PC-9 (cell line): ENCODE measurements at regions not wholly inside any gene's neighbourhood (a gene's known extent, or its start where the extent isn't known, plus 50 kb on each side); places are given as distances from the start of the nearest gene placed in this dataset.
"Not testable (repeated sequence)": the region's sequence is repeated elsewhere in the genome, so short reads cannot be mapped to it uniquely, and the experiment has no call there.

Experiments used
- BruUV-seq: library from RNA; stranded (reverse); fragments of 400-500 nt; replicated peaks from 2 replicates; lab custom pipeline; 2021; lab: Mats Ljungman, UMichigan
- CTCF ChIA-PET: fragments of 300-600 bp; sonication (Branson Sonifier 250); formaldehyde crosslinking; loops from one replicate; lab custom pipeline; 2022; ENCODE audit warnings: antibody characterized with exemption; lab: Charles Lee
- POLR2A ChIA-PET: fragments of 300-600 bp; sonication (Branson Sonifier 250); formaldehyde crosslinking; loops from one replicate; lab custom pipeline; 2022; ENCODE audit warnings: antibody characterized with exemption; ENCODE audit not compliant: unreplicated experiment; lab: Charles Lee
- DNase-seq, 2 experiments: peaks; one replicate each; pipeline versions ENCODE4 v3.0.0 to v3.0.0-alpha.2; 2015 to 2022; ENCODE audit warnings: mixed read lengths in 1 of 2
- H2AFZ ChIP-seq: fragments of 200-600 bp; sonication (generic); 2 replicates; pipeline ENCODE4 v1.8.1; 2017; ENCODE audit warnings: antibody characterized with exemption
- H3F3A ChIP-seq: fragments of 200-600 bp; sonication (generic); 2 replicates; pipeline ENCODE4 v1.8.1; 2017; ENCODE audit warnings: antibody characterized with exemption, mild to moderate bottlenecking, low read depth; ENCODE audit not compliant: insufficient read depth
- H3K27ac ChIP-seq: fragments of 200-600 bp; sonication (generic); 2 replicates; pipeline ENCODE4 v1.6.1; 2016; ENCODE audit warnings: mixed run types
- H3K27me3 ChIP-seq: fragments of 200-600 bp; sonication (generic); 2 replicates; pipeline ENCODE4 v1.6.1; 2016; ENCODE audit warnings: low read depth, mixed run types; ENCODE audit not compliant: insufficient read depth
- H3K36me3 ChIP-seq: fragments of 200-600 bp; sonication (generic); 2 replicates; pipeline ENCODE4 v1.6.1; 2016; ENCODE audit warnings: low read depth, mixed run types
- H3K4me1 ChIP-seq: fragments of 200-600 bp; sonication (generic); replicated peaks from 2 replicates; pipeline ENCODE4 v1.6.1; 2016; ENCODE audit warnings: mixed run types; ENCODE audit not compliant: insufficient read depth
- H3K4me2 ChIP-seq: fragments of 200-600 bp; sonication (generic); 2 replicates; pipeline ENCODE4 v1.6.1; 2017; ENCODE audit warnings: mixed run types
- H3K4me3 ChIP-seq: fragments of 200-600 bp; sonication (generic); 2 replicates; pipeline ENCODE4 v1.6.1; 2016; ENCODE audit warnings: mixed run types
- H3K79me2 ChIP-seq: fragments of 200-600 bp; sonication (generic); 2 replicates; pipeline ENCODE4 v1.6.1; 2017; ENCODE audit warnings: low read depth, mixed run types
- H3K9me2 ChIP-seq: fragments of 200-600 bp; sonication (generic); 2 replicates; pipeline ENCODE4 v1.8.1; 2017; ENCODE audit warnings: mild to moderate bottlenecking; ENCODE audit not compliant: insufficient read depth
- H3K9me3 ChIP-seq: fragments of 200-600 bp; sonication (generic); 2 replicates; pipeline ENCODE4 v1.8.1; 2016; ENCODE audit warnings: low read depth; ENCODE audit not compliant: insufficient read depth
- H4K20me1 ChIP-seq: fragments of 200-600 bp; sonication (generic); 2 replicates; pipeline ENCODE4 v1.8.1; 2017; ENCODE audit not compliant: insufficient read depth
- EZH2 ChIP-seq: fragments of 200-600 bp; sonication (generic); IDR thresholded peaks from 2 replicates; pipeline ENCODE4 v1.8.0; 2017; ENCODE audit warnings: antibody characterized with exemption, low read depth
- intact Hi-C: fragments of 100-400 bp; cut with micrococcal nuclease; formaldehyde crosslinking; loops from one replicate; pipeline ENCODE4 v1.10.0; 2022; ENCODE audit not compliant: unreplicated experiment
- TF ChIP-seq, protein P1 (sequence below): fragments of 200-600 bp; sonication (generic); conservative IDR thresholded peaks from 2 replicates; pipeline ENCODE4 v1.6.1; 2017; ENCODE audit warnings: mixed run types, antibody characterized with exemption, mild to moderate bottlenecking, moderate library complexity

DNA sequence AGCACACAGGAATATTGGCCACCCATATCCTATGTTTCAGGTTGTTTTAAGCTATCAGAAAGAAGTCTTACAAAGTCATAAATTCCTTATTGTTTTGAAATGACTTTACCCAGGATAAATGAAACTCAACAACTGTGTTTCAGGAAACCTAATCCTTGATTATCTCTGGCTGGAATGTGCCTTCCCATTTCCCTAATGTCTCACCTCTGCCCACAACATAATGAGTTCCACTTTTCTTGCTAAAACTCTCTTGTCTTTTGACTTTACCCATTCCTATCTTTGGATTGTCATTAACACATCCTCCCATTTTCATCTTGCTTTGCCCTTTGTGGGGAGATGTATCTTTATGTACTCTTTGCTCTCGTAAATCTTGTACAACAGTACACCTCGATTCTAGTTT lies 200.0 kb upstream of the DNAJC19 start:
- intact Hi-C loops, result no loop called here
- Histone ChIP-seq H3K4me1 (no peaks in the 10 kb centered on the region), H3F3A (no peaks in the 10 kb centered on the region), H3K36me3 (no peaks in the 10 kb centered on the region), H3K4me3 (no peak overlapping the region), H3K27me3 (peaks cover 5% of the 10 kb centered on the region; the same call in 1 of the 2 replicates), H2AFZ (0 out of 2 replicates have a peak overlapping the region, but pooled peaks have one; percentile 5), H3K79me2 (no peaks in the 10 kb centered on the region), H3K4me2 (no peak overlapping the region), H3K27ac (no peak overlapping the region), H4K20me1 (no peaks in the 10 kb centered on the region; the same call in 1 of the 2 replicates), H3K9me2 (no peaks in the 10 kb centered on the region), H3K9me3 (no peaks in the 10 kb centered on the region)
- BruUV-seq, result no TSS peak
- TF ChIP-seq, protein P1, sequence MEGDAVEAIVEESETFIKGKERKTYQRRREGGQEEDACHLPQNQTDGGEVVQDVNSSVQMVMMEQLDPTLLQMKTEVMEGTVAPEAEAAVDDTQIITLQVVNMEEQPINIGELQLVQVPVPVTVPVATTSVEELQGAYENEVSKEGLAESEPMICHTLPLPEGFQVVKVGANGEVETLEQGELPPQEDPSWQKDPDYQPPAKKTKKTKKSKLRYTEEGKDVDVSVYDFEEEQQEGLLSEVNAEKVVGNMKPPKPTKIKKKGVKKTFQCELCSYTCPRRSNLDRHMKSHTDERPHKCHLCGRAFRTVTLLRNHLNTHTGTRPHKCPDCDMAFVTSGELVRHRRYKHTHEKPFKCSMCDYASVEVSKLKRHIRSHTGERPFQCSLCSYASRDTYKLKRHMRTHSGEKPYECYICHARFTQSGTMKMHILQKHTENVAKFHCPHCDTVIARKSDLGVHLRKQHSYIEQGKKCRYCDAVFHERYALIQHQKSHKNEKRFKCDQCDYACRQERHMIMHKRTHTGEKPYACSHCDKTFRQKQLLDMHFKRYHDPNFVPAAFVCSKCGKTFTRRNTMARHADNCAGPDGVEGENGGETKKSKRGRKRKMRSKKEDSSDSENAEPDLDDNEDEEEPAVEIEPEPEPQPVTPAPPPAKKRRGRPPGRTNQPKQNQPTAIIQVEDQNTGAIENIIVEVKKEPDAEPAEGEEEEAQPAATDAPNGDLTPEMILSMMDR, result no peak
- TF ChIP-seq EZH2, result no peak
- CTCF ChIA-PET, result no interaction called here
- DNase-seq, result no peak
- POLR2A ChIA-PET, result no interaction called here

DNA sequence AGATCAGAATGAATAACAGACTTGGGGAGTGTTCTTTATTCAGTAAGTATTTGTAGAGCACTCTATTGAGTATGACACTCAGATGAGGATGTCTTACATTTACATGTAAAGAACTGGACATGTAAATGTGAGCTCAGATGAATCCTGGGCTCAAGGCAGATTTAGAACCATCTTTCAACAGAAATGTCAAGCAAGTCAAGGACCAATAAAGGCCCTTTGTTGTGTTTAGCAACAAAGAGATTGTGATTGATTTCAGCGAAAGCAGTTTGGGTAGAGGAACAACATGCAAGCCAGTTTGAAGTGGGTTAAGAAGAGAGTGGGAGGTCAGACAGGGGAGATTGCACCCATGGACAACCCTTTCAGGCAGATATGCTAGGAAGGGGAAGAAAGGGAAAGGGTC lies 194.2 kb upstream of the DNAJC19 start:
- ChIA-PET POLR2A (no interaction called here), CTCF (no interaction called here)
- Histone ChIP-seq H3K4me1 (no peaks in the 10 kb centered on the region), H3K4me3 (no peak overlapping the region), H4K20me1 (no peaks in the 10 kb centered on the region), H3K27ac (no peak overlapping the region), H2AFZ (no peak overlapping the region; the same call in 1 of the 2 replicates), H3K79me2 (no peaks in the 10 kb centered on the region), H3K9me2 (no peaks in the 10 kb centered on the region), H3F3A (no peaks in the 10 kb centered on the region), H3K36me3 (no peaks in the 10 kb centered on the region), H3K9me3 (no peaks in the 10 kb centered on the region), H3K27me3 (no peaks in the 10 kb centered on the region), H3K4me2 (no peak overlapping the region)
- DNase-seq, result no peak
- BruUV-seq, result no TSS peak
- intact Hi-C loops, result no loop called here
- TF ChIP-seq, protein P1, result no peak
- no peak for TF ChIP-seq EZH2

DNA sequence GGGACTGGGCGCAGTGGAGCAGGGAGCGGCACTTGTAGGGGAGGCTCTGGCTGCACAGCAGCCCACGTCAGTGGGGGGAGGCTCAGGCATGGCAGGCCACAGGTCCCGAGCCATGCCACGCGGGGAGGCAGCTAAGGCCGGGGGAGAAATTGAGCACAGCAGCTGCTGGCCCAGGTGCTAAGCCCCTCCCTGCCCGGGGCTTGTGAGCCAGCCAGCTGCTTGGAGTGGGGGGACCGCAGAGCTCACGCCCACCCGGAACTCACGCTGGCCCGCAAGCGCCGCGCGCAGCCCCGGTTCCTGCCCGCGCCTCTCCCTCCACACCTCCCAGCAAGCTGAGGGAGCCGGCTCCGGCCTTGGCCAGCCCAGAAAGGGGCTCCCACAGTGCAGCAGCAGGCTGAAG lies 193.5 kb upstream of the DNAJC19 start:
- H3F3A ChIP-seq, H4K20me1 ChIP-seq, H3K4me1 ChIP-seq, H3K4me2 ChIP-seq, H3K4me3 ChIP-seq, H3K79me2 ChIP-seq, H2AFZ ChIP-seq, intact Hi-C loops, BruUV-seq, H3K27me3 ChIP-seq, POLR2A ChIA-PET, H3K9me3 ChIP-seq, H3K36me3 ChIP-seq, H3K9me2 ChIP-seq, DNase-seq, H3K27ac ChIP-seq, CTCF ChIA-PET: not testable (repeated sequence)

DNA sequence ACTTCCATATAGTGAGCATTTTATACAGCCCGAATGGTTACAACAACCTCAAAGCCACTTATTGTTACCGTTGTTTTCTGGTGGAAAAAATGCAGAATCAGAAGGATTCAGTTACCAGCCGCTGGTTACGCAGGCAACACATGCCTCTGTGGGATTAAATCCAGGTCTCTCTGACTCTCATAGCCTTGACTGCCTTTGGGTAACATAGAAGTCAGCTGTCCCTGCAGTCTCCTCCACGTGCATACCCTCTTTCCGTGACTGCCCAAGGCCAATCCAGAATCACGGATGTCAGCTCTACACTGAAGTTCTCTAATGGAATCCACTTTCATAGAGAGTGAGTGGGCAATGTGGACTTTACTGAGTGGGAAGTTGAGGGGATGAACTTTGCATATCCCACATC lies 189.5 kb upstream of the DNAJC19 start:
- H3K27me3 ChIP-seq, result no peaks in the 10 kb centered on the region
- no peaks in the 10 kb centered on the region for H3F3A ChIP-seq
- no peak overlapping the region for H3K4me2 ChIP-seq
- no peak overlapping the region for H3K4me3 ChIP-seq
- no peaks in the 10 kb centered on the region for H4K20me1 ChIP-seq
- DNase-seq, result no peak
- no peak overlapping the region for H2AFZ ChIP-seq
- POLR2A ChIA-PET, result no interaction called here
- no peak for TF ChIP-seq EZH2
- TF ChIP-seq, protein P1, result no peak
- no TSS peak for BruUV-seq
- no peaks in the 10 kb centered on the region for H3K79me2 ChIP-seq
- no peaks in the 10 kb centered on the region for H3K36me3 ChIP-seq
- no peaks in the 10 kb centered on the region for H3K9me3 ChIP-seq
- intact Hi-C loops, result loop anchor here (10.0 kb wide), 1 partner anchor 374 kb away; no protein-coding TSS in a partner anchor
- H3K9me2 ChIP-seq, result no peaks in the 10 kb centered on the region
- CTCF ChIA-PET, result interaction anchor here (0.5 kb wide), 1 partner anchor 269 kb away, joined by 4 read pairs; no protein-coding TSS in a partner anchor
- H3K4me1 ChIP-seq, result no peaks in the 10 kb centered on the region
- H3K27ac ChIP-seq, result no peak overlapping the region
